ENCODE measurements at regions not wholly inside any gene's neighbourhood (a gene's known extent, or its start where the extent isn't known, plus 50 kb on each side); places are given as distances from the start of the nearest gene placed in this dataset.

DNA sequence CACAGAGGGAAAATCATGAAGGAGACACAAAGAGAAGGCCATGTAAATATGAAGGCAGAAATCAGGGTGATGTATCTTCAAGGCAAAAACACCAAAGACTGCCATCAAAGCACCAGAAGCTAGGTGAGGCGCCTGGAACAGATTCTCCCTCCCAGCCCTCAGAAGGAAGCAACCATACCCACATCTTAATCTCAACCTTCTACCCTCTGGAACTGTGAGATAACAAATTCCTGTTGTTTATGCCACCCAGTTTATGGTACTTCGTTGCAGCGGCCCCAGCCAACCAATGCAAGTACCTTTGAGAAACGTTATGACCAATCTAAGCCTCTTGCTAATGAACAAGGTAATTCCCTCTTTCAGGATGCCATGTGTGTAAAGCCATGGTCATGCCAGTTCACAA lies 66.2 kb upstream of the STXBP5 start:
- H3K4me3 ChIP-seq (ENCODE audit: control insufficient read depth, low read depth, low read length) = no peak overlapping the region
- TF ChIP-seq, protein P1, sequence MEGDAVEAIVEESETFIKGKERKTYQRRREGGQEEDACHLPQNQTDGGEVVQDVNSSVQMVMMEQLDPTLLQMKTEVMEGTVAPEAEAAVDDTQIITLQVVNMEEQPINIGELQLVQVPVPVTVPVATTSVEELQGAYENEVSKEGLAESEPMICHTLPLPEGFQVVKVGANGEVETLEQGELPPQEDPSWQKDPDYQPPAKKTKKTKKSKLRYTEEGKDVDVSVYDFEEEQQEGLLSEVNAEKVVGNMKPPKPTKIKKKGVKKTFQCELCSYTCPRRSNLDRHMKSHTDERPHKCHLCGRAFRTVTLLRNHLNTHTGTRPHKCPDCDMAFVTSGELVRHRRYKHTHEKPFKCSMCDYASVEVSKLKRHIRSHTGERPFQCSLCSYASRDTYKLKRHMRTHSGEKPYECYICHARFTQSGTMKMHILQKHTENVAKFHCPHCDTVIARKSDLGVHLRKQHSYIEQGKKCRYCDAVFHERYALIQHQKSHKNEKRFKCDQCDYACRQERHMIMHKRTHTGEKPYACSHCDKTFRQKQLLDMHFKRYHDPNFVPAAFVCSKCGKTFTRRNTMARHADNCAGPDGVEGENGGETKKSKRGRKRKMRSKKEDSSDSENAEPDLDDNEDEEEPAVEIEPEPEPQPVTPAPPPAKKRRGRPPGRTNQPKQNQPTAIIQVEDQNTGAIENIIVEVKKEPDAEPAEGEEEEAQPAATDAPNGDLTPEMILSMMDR (IDR thresholded peaks at IDR 0.05; ENCODE audit: control insufficient read depth, insufficient read depth, low read depth, low read length, missing control alignments) = no peak
- DNase-seq (ENCODE audit: low read depth) = no peak

DNA sequence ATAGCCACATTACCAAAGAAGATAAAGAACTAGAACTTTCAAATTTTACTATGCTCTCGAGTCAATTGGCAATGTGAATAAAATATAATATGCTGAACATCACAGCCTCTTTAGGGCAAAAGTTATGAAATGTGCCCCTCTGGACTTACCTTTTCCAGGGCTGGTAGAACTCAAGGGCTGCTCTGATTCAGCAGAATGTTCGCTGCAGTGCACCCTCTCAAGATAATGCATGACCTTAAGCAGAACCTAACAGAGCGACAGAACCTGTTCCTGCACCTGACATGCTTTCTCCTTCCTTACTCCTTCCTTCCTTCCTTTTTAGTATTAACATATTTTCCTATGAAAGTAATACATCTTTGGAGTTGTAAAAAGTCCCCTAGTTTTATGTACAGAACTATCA lies 65.4 kb upstream of the STXBP5 start:
- TF ChIP-seq, protein P1 (IDR thresholded peaks at IDR 0.05; ENCODE audit: control insufficient read depth, insufficient read depth, low read depth, low read length, missing control alignments) = no peak
- H3K4me3 ChIP-seq (ENCODE audit: control insufficient read depth, low read depth, low read length) = no peak overlapping the region
- DNase-seq (ENCODE audit: low read depth) = no peak

DNA sequence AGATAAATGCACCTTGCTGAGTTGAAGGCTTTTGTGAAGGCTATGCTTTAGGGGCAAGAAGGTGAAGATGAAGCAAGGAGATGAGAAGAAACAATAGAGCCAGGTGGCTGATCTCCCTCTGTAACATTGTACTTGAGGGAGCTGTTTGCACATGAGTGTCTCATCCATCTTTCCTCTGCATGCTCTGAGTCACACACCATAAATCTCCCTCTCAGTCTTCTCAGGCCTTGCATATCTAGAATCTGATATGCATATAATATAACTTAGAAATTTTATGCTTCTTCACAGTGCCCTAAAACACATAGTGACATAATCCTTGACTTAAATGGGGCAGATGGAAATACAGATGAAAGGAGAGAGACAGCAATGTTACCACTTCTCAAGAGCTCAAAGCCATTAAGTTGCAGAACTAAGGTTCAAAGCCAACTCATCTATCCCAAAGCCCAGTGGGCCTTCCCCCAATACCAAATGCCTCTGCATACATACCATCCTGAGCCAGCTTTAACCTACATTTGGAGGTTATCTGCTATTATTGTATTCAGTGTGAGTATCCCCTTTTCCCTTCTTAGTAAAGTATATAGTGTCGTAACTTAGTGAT lies 62.4 kb upstream of the STXBP5 start:
- H3K4me3 ChIP-seq (ENCODE audit: control insufficient read depth, low read depth, low read length) = no peak overlapping the region
- TF ChIP-seq, protein P1 (IDR thresholded peaks at IDR 0.05; ENCODE audit: control insufficient read depth, insufficient read depth, low read depth, low read length, missing control alignments) = no peak
- no peak for DNase-seq (ENCODE audit: low read depth)

DNA sequence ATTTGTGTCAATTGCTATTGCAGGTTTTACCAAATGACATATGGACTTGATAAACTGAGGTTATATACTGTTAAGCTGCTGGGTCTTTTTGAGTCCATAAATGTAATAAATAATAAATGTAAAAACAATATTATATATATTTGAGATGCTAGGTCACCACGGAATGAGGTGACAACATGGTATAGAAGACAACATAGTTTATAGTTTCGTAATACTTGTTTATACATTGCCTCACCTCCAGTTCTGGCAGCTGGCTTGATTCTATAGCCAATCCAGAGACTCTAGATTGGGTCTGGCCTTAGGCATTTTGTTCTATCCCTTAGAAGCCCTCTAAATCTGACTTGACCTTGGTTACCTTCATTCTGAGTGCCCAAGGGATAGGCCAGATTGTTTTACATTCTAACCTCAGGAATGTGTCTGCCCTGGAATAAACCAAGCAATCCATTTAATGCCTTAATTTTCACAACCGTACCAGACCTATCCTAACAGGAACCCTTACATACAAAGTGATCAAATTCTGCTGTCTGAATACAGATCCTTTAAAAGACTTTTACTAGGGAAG lies 61.5 kb upstream of the STXBP5 start:
- DNase-seq (ENCODE audit: low read depth) = no peak
- TF ChIP-seq, protein P1 (IDR thresholded peaks at IDR 0.05; ENCODE audit: control insufficient read depth, insufficient read depth, low read depth, low read length, missing control alignments) = no peak
- H3K4me3 ChIP-seq (ENCODE audit: control insufficient read depth, low read depth, low read length) = no peak overlapping the region

DNA sequence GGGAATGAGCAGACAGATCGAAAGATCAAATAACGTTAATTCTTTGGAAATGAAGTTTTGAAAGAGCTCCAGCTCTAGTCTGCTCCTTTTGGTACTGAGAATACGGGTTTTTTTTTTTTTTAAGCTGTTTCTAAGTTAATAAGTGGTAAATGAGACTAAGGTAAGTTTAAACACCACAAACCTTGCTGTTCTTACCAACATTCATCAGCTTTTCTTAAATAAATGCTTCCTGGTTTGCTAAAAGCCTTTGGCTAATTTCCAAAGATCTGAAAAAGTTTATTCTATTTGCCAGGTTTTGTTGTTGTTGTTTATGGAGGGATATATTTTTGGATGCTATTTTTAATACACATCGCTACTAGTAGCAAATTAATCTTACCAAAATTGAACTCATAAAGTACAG lies 55.1 kb upstream of the STXBP5 start:
- DNase-seq (ENCODE audit: low read depth) = no peak
- TF ChIP-seq, protein P1 (IDR thresholded peaks at IDR 0.05; ENCODE audit: control insufficient read depth, insufficient read depth, low read depth, low read length, missing control alignments) = no peak
- H3K4me3 ChIP-seq (ENCODE audit: control insufficient read depth, low read depth, low read length) = no peak overlapping the region

DNA sequence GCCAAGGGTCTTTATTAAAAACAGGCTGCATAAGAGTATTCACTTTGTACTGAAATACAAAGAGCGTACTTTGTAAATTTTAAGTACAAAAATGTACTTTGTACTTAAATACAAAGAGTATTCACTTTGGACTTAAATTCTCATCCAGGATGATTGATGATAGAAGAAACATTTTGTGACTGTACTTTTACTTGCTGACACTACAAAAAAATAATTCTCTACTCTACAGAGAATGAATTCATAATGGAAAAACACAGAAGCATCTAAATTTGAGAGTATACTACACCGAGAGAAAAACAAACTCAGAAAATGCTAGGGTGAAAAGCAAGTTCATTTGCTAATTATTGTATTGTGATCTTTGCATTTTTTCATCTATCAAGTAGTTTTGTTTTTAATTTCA lies 54.4 kb upstream of the STXBP5 start:
- no peak for DNase-seq (ENCODE audit: low read depth)
- no peak overlapping the region for H3K4me3 ChIP-seq (ENCODE audit: control insufficient read depth, low read depth, low read length)
- TF ChIP-seq, protein P1 (IDR thresholded peaks at IDR 0.05; ENCODE audit: control insufficient read depth, insufficient read depth, low read depth, low read length, missing control alignments) = no peak
